GM12878 (cell line): ENCODE measurements at regions not wholly inside any gene's neighbourhood (a gene's known extent, or its start where the extent isn't known, plus 50 kb on each side); places are given as distances from the start of the nearest gene placed in this dataset.

Experiments
- ATAC-seq: fragments of 200-7000 bp; cut with Tn5 transposase; 3 replicates; pipeline ENCODE4 v1.9.1; 2020; ENCODE audit warnings: mild to moderate bottlenecking, moderate library complexity
- BruUV-seq: library from RNA; stranded (reverse); fragments of 400-500 nt; replicated peaks from 2 replicates; lab custom pipeline; 2021; lab: Mats Ljungman, UMichigan
- CTCF ChIA-PET: fragments of 300-600 bp; sonication (Branson Sonifier 250); formaldehyde crosslinking; extraction: SDS; loops from one replicate; lab custom pipeline; 2021; ENCODE audit warnings: inconsistent platforms; lab: Yijun Ruan, JAX
- POLR2A ChIA-PET: fragments of 350-600 bp; formaldehyde crosslinking; extraction: SDS; loops from one replicate; lab custom pipeline; 2021; ENCODE audit warnings: inconsistent platforms; lab: Charles Lee
- RAD21 ChIA-PET: fragments of 300-600 bp; sonication (Branson Sonifier 250); formaldehyde crosslinking; loops from one replicate; lab custom pipeline; 2023; ENCODE audit warnings: antibody characterized with exemption; ENCODE audit not compliant: unreplicated experiment; lab: Charles Lee
- SMC1A ChIA-PET: fragments of 300-600 bp; sonication (Branson Sonifier 250); formaldehyde crosslinking; loops from one replicate; lab custom pipeline; 2023; ENCODE audit not compliant: unreplicated experiment, uncharacterized antibody; lab: Charles Lee
- DNase-seq: peaks from one replicate; pipeline ENCODE4 v3.0.0-alpha.2; 2011; ENCODE audit warnings: low read depth, low spot score
- FAIRE-seq: peaks from 3 replicates; lab custom pipeline; 2011; peaks lifted over from hg19 to GRCh38; lab: Jason Lieb, UNC
- H2AFZ ChIP-seq: 2 replicates; pipeline ENCODE4 v1.6.0; 2011; ENCODE audit warnings: low read depth, low read length, control low read depth; ENCODE audit not compliant: control insufficient read depth
- H3K27ac ChIP-seq: 2 replicates; pipeline ENCODE4 v1.5.1; 2011; ENCODE audit warnings: control low read depth; ENCODE audit not compliant: control insufficient read depth, insufficient read depth
- H3K27me3 ChIP-seq, 2 experiments: replicated peaks in 1 of 2; 2 replicates each; pipeline versions ENCODE4 v1.6.0 to v1.6.1; 2011; ENCODE audit warnings: low read length in 1 of 2; ENCODE audit not compliant: control insufficient read depth in 2 of 2, insufficient read depth in 2 of 2
- H3K36me3 ChIP-seq, 2 experiments: 2 replicates each; pipeline ENCODE4 v1.5.1; 2011; ENCODE audit warnings: low read length in 1 of 2; ENCODE audit not compliant: control insufficient read depth in 2 of 2, insufficient read depth in 2 of 2
- H3K4me1 ChIP-seq: 2 replicates; pipeline ENCODE4 v1.6.1; 2011; ENCODE audit warnings: mild to moderate bottlenecking, low read length, moderate library complexity, mixed read lengths; ENCODE audit not compliant: control insufficient read depth, insufficient read depth
- H3K4me2 ChIP-seq: 2 replicates; pipeline ENCODE4 v1.6.0; 2011; ENCODE audit warnings: control low read depth; ENCODE audit not compliant: control insufficient read depth, insufficient read depth
- H3K4me3 ChIP-seq: fragments of 200-600 bp; sonication (generic); 2 replicates; pipeline ENCODE4 v1.5.1; 2016
- H3K79me2 ChIP-seq: 2 replicates; pipeline ENCODE4 v1.6.0; 2011; ENCODE audit warnings: low read length; ENCODE audit not compliant: control insufficient read depth, insufficient read depth
- H3K9ac ChIP-seq: 2 replicates; pipeline ENCODE4 v1.8.0; 2011; ENCODE audit warnings: low read length, control low read depth, mixed read lengths; ENCODE audit not compliant: control insufficient read depth, insufficient read depth
- H3K9me3 ChIP-seq: replicated peaks from 3 replicates; pipeline ENCODE4 v1.5.1; 2011; ENCODE audit warnings: mild to moderate bottlenecking, low read length; ENCODE audit not compliant: control insufficient read depth, insufficient read depth
- H4K20me1 ChIP-seq: 2 replicates; pipeline ENCODE4 v1.6.0; 2011; ENCODE audit not compliant: control insufficient read depth, insufficient read depth
- EED ChIP-seq: sonication (generic); IDR thresholded peaks from 2 replicates; pipeline ENCODE4 v1.6.1; 2016; ENCODE audit warnings: antibody characterized with exemption, low read depth
- FOS ChIP-seq: IDR thresholded peaks from 3 replicates; pipeline ENCODE4 v1.6.1; 2011; ENCODE audit warnings: borderline replicate concordance; ENCODE audit not compliant: insufficient read length; ENCODE audit errors: extremely low read depth
- HDGF ChIP-seq: fragments of 450-650 bp; IDR thresholded peaks from 2 replicates; pipeline ENCODE4 v1.6.1; 2016; ENCODE audit warnings: antibody characterized with exemption
- MTA2 ChIP-seq: fragments of 450-650 bp; IDR thresholded peaks from 2 replicates; pipeline ENCODE4 v1.6.1; 2016; ENCODE audit warnings: low read depth, mild to moderate bottlenecking, moderate library complexity
- SRF ChIP-seq, 2 experiments: IDR thresholded peaks; 2 replicates each; pipeline ENCODE4 v1.6.1; 2011; ENCODE audit warnings: low read depth in 2 of 2, low read length in 2 of 2, mild to moderate bottlenecking in 1 of 2, moderate library complexity in 1 of 2
- TBL1XR1 ChIP-seq: IDR thresholded peaks from 2 replicates; pipeline ENCODE4 v1.6.1; 2012; ENCODE audit warnings: low read depth, low read length, improper control_type of control experiment
- TCF3 ChIP-seq: IDR thresholded peaks from 2 replicates; pipeline ENCODE4 v1.6.1; 2012; ENCODE audit warnings: low read depth, mild to moderate bottlenecking, low read length, borderline replicate concordance; ENCODE audit not compliant: insufficient read depth
- ZBED1 ChIP-seq: IDR thresholded peaks from 2 replicates; pipeline ENCODE4 v1.6.1; 2016; ENCODE audit warnings: borderline replicate concordance
- WGBS: methylation state at CpG from one replicate; pipeline ENCODE4 v1.1.6; 2016; ENCODE audit warnings: low lambda C conversion rate; ENCODE audit not compliant: insufficient replicate concordance, insufficient coverage; ENCODE audit errors: missing lambda C conversion rate; 5-methylcytosine and 5-hydroxymethylcytosine counted together
- in situ Hi-C: fragments of 300-500 bp; cut with MboI; formaldehyde crosslinking; loops from 9 replicates; pipeline ENCODE4 v1.14.3; 2018; ENCODE audit warnings: mixed read lengths
- intact Hi-C: fragments of 100-400 bp; cut with micrococcal nuclease; formaldehyde crosslinking; loops from one replicate; pipeline ENCODE4 v1.14.2; 2022; ENCODE audit not compliant: unreplicated experiment
- TF ChIP-seq, protein P1 (sequence below): fragments of 150-350 bp; IDR thresholded peaks from 2 replicates; pipeline ENCODE4 v1.6.1; 2016; ENCODE audit warnings: low read depth, low read length
- TF ChIP-seq, protein P2 (sequence below): fragments of 450-650 bp; conservative IDR thresholded peaks from 2 replicates; pipeline ENCODE4 v1.6.1; 2017; ENCODE audit warnings: mild to moderate bottlenecking, moderate library complexity
- TF ChIP-seq, protein P3 (sequence below): fragments of 450-650 bp; formaldehyde crosslinking; IDR thresholded peaks from 2 replicates; pipeline ENCODE4 v1.5.0; 2022; ENCODE audit warnings: mild to moderate bottlenecking, missing genetic modification characterization
- TF ChIP-seq, protein P4 (sequence below): fragments of 450-650 bp; IDR thresholded peaks from 2 replicates; pipeline ENCODE4 v1.6.1; 2017; ENCODE audit warnings: mild to moderate bottlenecking, moderate library complexity

DNA sequence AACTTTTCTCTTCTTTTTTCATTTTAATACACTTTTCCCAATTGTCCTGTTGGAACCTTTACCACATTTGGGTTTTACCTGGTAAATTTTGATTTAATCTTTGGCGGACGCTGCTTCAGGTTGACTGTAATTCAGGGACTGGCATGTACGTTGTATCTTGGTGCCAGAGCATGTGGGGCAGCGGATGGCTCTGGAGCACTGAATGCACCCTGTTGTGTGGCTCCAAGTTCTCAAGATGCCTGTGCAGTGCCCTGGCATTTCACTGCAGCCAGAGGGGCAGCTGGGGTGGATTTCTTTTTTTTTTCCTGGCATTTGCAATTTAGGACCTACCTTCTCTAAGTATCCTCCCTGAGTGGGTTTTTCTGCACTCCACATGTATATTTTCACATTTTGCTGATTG lies 242.2 kb downstream of the BLID start:
- in situ Hi-C loops (no loop called here), intact Hi-C loops (no loop called here)
- Histone ChIP-seq H3K27ac (no peak overlapping the region), H3K9ac (no peak overlapping the region), H4K20me1 (no peaks in the 10 kb centered on the region), H3K79me2 (no peaks in the 10 kb centered on the region), H3K36me3 (no peaks in the 10 kb centered on the region), H3K9me3 (no peaks in the 10 kb centered on the region), H3K4me2 (no peak overlapping the region), H3K4me1 (no peaks in the 10 kb centered on the region), H3K27me3 (no peaks in the 10 kb centered on the region), H3K4me3 (no peak overlapping the region), H2AFZ (no peak overlapping the region)
- 14% methylated on average over 4 of the region's 4 CpGs for WGBS
- ChIA-PET RAD21 (no interaction called here), POLR2A (no interaction called here), SMC1A (no interaction called here), CTCF (no interaction called here)
- no TSS peak for BruUV-seq
- ATAC-seq (no peak), FAIRE-seq (no peak), DNase-seq (no peak)
- TF ChIP-seq EED (no peak), SRF (IDR thresholded peaks at IDR 0.05; ENCODE audit: low read depth in 2 of 2, low read length in 2 of 2) (no peak), ZBED1 (no peak), HDGF (no peak), MTA2 (no peak), FOS (no peak), TCF3 (no peak), TBL1XR1 (no peak)
- TF ChIP-seq, protein P1, sequence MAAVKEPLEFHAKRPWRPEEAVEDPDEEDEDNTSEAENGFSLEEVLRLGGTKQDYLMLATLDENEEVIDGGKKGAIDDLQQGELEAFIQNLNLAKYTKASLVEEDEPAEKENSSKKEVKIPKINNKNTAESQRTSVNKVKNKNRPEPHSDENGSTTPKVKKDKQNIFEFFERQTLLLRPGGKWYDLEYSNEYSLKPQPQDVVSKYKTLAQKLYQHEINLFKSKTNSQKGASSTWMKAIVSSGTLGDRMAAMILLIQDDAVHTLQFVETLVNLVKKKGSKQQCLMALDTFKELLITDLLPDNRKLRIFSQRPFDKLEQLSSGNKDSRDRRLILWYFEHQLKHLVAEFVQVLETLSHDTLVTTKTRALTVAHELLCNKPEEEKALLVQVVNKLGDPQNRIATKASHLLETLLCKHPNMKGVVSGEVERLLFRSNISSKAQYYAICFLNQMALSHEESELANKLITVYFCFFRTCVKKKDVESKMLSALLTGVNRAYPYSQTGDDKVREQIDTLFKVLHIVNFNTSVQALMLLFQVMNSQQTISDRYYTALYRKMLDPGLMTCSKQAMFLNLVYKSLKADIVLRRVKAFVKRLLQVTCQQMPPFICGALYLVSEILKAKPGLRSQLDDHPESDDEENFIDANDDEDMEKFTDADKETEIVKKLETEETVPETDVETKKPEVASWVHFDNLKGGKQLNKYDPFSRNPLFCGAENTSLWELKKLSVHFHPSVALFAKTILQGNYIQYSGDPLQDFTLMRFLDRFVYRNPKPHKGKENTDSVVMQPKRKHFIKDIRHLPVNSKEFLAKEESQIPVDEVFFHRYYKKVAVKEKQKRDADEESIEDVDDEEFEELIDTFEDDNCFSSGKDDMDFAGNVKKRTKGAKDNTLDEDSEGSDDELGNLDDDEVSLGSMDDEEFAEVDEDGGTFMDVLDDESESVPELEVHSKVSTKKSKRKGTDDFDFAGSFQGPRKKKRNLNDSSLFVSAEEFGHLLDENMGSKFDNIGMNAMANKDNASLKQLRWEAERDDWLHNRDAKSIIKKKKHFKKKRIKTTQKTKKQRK = no peak
- TF ChIP-seq, protein P2, sequence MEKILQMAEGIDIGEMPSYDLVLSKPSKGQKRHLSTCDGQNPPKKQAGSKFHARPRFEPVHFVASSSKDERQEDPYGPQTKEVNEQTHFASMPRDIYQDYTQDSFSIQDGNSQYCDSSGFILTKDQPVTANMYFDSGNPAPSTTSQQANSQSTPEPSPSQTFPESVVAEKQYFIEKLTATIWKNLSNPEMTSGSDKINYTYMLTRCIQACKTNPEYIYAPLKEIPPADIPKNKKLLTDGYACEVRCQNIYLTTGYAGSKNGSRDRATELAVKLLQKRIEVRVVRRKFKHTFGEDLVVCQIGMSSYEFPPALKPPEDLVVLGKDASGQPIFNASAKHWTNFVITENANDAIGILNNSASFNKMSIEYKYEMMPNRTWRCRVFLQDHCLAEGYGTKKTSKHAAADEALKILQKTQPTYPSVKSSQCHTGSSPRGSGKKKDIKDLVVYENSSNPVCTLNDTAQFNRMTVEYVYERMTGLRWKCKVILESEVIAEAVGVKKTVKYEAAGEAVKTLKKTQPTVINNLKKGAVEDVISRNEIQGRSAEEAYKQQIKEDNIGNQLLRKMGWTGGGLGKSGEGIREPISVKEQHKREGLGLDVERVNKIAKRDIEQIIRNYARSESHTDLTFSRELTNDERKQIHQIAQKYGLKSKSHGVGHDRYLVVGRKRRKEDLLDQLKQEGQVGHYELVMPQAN = no peak
- TF ChIP-seq, protein P3, sequence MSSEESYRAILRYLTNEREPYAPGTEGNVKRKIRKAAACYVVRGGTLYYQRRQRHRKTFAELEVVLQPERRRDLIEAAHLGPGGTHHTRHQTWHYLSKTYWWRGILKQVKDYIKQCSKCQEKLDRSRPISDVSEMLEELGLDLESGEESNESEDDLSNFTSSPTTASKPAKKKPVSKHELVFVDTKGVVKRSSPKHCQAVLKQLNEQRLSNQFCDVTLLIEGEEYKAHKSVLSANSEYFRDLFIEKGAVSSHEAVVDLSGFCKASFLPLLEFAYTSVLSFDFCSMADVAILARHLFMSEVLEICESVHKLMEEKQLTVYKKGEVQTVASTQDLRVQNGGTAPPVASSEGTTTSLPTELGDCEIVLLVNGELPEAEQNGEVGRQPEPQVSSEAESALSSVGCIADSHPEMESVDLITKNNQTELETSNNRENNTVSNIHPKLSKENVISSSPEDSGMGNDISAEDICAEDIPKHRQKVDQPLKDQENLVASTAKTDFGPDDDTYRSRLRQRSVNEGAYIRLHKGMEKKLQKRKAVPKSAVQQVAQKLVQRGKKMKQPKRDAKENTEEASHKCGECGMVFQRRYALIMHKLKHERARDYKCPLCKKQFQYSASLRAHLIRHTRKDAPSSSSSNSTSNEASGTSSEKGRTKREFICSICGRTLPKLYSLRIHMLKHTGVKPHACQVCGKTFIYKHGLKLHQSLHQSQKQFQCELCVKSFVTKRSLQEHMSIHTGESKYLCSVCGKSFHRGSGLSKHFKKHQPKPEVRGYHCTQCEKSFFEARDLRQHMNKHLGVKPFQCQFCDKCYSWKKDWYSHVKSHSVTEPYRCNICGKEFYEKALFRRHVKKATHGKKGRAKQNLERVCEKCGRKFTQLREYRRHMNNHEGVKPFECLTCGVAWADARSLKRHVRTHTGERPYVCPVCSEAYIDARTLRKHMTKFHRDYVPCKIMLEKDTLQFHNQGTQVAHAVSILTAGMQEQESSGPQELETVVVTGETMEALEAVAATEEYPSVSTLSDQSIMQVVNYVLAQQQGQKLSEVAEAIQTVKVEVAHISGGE (CRISPR knock-in tag) = no peak
- TF ChIP-seq, protein P4, sequence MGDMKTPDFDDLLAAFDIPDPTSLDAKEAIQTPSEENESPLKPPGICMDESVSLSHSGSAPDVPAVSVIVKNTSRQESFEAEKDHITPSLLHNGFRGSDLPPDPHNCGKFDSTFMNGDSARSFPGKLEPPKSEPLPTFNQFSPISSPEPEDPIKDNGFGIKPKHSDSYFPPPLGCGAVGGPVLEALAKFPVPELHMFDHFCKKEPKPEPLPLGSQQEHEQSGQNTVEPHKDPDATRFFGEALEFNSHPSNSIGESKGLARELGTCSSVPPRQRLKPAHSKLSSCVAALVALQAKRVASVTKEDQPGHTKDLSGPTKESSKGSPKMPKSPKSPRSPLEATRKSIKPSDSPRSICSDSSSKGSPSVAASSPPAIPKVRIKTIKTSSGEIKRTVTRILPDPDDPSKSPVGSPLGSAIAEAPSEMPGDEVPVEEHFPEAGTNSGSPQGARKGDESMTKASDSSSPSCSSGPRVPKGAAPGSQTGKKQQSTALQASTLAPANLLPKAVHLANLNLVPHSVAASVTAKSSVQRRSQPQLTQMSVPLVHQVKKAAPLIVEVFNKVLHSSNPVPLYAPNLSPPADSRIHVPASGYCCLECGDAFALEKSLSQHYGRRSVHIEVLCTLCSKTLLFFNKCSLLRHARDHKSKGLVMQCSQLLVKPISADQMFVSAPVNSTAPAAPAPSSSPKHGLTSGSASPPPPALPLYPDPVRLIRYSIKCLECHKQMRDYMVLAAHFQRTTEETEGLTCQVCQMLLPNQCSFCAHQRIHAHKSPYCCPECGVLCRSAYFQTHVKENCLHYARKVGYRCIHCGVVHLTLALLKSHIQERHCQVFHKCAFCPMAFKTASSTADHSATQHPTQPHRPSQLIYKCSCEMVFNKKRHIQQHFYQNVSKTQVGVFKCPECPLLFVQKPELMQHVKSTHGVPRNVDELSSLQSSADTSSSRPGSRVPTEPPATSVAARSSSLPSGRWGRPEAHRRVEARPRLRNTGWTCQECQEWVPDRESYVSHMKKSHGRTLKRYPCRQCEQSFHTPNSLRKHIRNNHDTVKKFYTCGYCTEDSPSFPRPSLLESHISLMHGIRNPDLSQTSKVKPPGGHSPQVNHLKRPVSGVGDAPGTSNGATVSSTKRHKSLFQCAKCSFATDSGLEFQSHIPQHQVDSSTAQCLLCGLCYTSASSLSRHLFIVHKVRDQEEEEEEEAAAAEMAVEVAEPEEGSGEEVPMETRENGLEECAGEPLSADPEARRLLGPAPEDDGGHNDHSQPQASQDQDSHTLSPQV = no peak
